Smooth muscle cell (in vitro differentiated cells): ENCODE measurements at regions not wholly inside any gene's neighbourhood (a gene's known extent, or its start where the extent isn't known, plus 50 kb on each side); places are given as distances from the start of the nearest gene placed in this dataset.
A peak's percentile ranks its signal among the peaks of the same experiment; 100 is the strongest.
"Not testable (repeated sequence)": the region's sequence is repeated elsewhere in the genome, so short reads cannot be mapped to it uniquely, and the experiment has no call there.

Experiments
- DNase-seq: peaks from one replicate; lab custom pipeline; 2025; ENCODE audit not compliant: unreplicated experiment; lab: John Stamatoyannopoulos, UW
- H2AFZ ChIP-seq: fragments of 200-600 bp; sonication (generic); 2 replicates; pipeline ENCODE4 v1.6.0; 2016; ENCODE audit warnings: antibody characterized with exemption, low read depth, mild to moderate bottlenecking
- H3F3A ChIP-seq: fragments of 200-600 bp; sonication (generic); 2 replicates; pipeline ENCODE4 v1.6.0; 2017; ENCODE audit warnings: antibody characterized with exemption, low read depth
- H3K27ac ChIP-seq: fragments of 200-600 bp; sonication (generic); 2 replicates; pipeline ENCODE4 v1.5.1; 2016; ENCODE audit warnings: low read depth, mild to moderate bottlenecking
- H3K27me3 ChIP-seq: fragments of 200-600 bp; sonication (generic); 2 replicates; pipeline ENCODE4 v1.6.1; 2016; ENCODE audit warnings: low read depth, mild to moderate bottlenecking
- H3K36me3 ChIP-seq: fragments of 200-600 bp; sonication (generic); 2 replicates; pipeline ENCODE4 v1.5.1; 2016; ENCODE audit warnings: low read depth
- H3K4me1 ChIP-seq: fragments of 200-600 bp; sonication (generic); 2 replicates; pipeline ENCODE4 v1.5.1; 2016; ENCODE audit warnings: low read depth
- H3K4me2 ChIP-seq: fragments of 200-600 bp; sonication (generic); 2 replicates; pipeline ENCODE4 v1.6.0; 2016; ENCODE audit warnings: mild to moderate bottlenecking
- H3K4me3 ChIP-seq: fragments of 200-600 bp; sonication (generic); 2 replicates; pipeline ENCODE4 v1.5.1; 2016; ENCODE audit warnings: mild to moderate bottlenecking
- H3K79me2 ChIP-seq: fragments of 200-600 bp; sonication (generic); 2 replicates; pipeline ENCODE4 v1.6.0; 2016; ENCODE audit warnings: low read depth, mild to moderate bottlenecking
- H3K9ac ChIP-seq: fragments of 200-600 bp; sonication (generic); 2 replicates; pipeline ENCODE4 v1.6.0; 2016; ENCODE audit warnings: low read depth
- H3K9me3 ChIP-seq: fragments of 200-600 bp; sonication (generic); replicated peaks from 2 replicates; pipeline ENCODE4 v1.5.1; 2016; ENCODE audit warnings: low read depth
- H4K20me1 ChIP-seq: fragments of 200-600 bp; sonication (generic); 2 replicates; pipeline ENCODE4 v1.6.0; 2016; ENCODE audit warnings: low read depth
- CTCF ChIP-seq: fragments of 200-600 bp; sonication (generic); IDR thresholded peaks from 2 replicates; pipeline ENCODE4 v1.5.1; 2017; ENCODE audit warnings: borderline replicate concordance, mild to moderate bottlenecking, antibody characterized with exemption; ENCODE audit not compliant: insufficient read depth, poor library complexity, severe bottlenecking
- WGBS: methylation state at CpG from one replicate; pipeline ENCODE4 v1.1.7; 2016; ENCODE audit warnings: low lambda C conversion rate; 5-methylcytosine and 5-hydroxymethylcytosine counted together

GRCh38 chr1:38730511-38731397 lies 128.8 kb downstream of the RRAGC start:
- Histone ChIP-seq H3K27ac (no peak overlapping the region), H3K9me3 (no peaks in the 10 kb centered on the region), H3K79me2 (no peaks in the 10 kb centered on the region), H3K4me3 (no peak overlapping the region), H3K4me2 (no peak overlapping the region), H3K9ac (no peak overlapping the region), H3K4me1 (peaks cover 20% of the 10 kb centered on the region), H2AFZ (no peak overlapping the region), H4K20me1 (no peaks in the 10 kb centered on the region), H3F3A (peaks cover 9% of the 10 kb centered on the region), H3K27me3 (peaks cover 18% of the 10 kb centered on the region), H3K36me3 (no peaks in the 10 kb centered on the region)
- no peak for TF ChIP-seq CTCF
- no peak for DNase-seq
- WGBS, result 72% methylated on average over 6 of the region's 6 CpGs

GRCh38 chr1:38728585-38728908 lies 131.0 kb downstream of the RRAGC start:
- peak overlapping the region; percentile 55 for H3K27ac ChIP-seq
- H3K27me3 ChIP-seq, result peaks cover 19% of the 10 kb centered on the region
- H3K4me1 ChIP-seq, result peaks cover 20% of the 10 kb centered on the region
- H4K20me1 ChIP-seq, result no peaks in the 10 kb centered on the region
- H3K4me3 ChIP-seq, result no peak overlapping the region
- H3K79me2 ChIP-seq, result no peaks in the 10 kb centered on the region
- H3K36me3 ChIP-seq, result no peaks in the 10 kb centered on the region
- 24% methylated on average over 1 of the region's 1 CpG for WGBS
- DNase-seq, result no peak
- no peak overlapping the region for H3K9ac ChIP-seq
- no peak overlapping the region for H2AFZ ChIP-seq
- no peak for TF ChIP-seq CTCF
- no peaks in the 10 kb centered on the region for H3K9me3 ChIP-seq
- H3F3A ChIP-seq, result peaks cover 4% of the 10 kb centered on the region
- H3K4me2 ChIP-seq, result peak overlapping the region; percentile 64

GRCh38 chr1:38727684-38728584 lies 131.6 kb downstream of the RRAGC start:
- Histone ChIP-seq H3K4me2 (peak overlapping the region; percentile 64), H3F3A (peaks cover 4% of the 10 kb centered on the region)
- peak; percentile 22 for DNase-seq

GRCh38 chr1:38725321-38725961 lies 134.1 kb downstream of the RRAGC start:
- not testable (repeated sequence) for DNase-seq, H3K36me3 ChIP-seq, H3K79me2 ChIP-seq, H3K4me3 ChIP-seq, H4K20me1 ChIP-seq, H3K9me3 ChIP-seq, H3K27ac ChIP-seq, H2AFZ ChIP-seq, H3K9ac ChIP-seq, H3K4me2 ChIP-seq, H3F3A ChIP-seq
- Histone ChIP-seq H3K4me1 (peaks cover 20% of the 10 kb centered on the region), H3K27me3 (peaks cover 19% of the 10 kb centered on the region)
- 90% methylated on average over 8 of the region's 8 CpGs for WGBS

More at GRCh38 chr1:38727684-38728584, 131.6 kb downstream of the RRAGC start:
- Histone ChIP-seq H3K4me1 (peaks cover 20% of the 10 kb centered on the region), H3K9ac (no peak overlapping the region), H4K20me1 (no peaks in the 10 kb centered on the region), H3K9me3 (no peaks in the 10 kb centered on the region), H2AFZ (no peak overlapping the region), H3K79me2 (no peaks in the 10 kb centered on the region), H3K4me3 (no peak overlapping the region), H3K36me3 (no peaks in the 10 kb centered on the region), H3K27me3 (peaks cover 19% of the 10 kb centered on the region), H3K27ac (peak overlapping the region; percentile 55)
- no peak for TF ChIP-seq CTCF
- WGBS, result 9% methylated on average over 19 of the region's 20 CpGs
